HuH-7 (cell line): ENCODE measurements at regions not wholly inside any gene's neighbourhood (a gene's known extent, or its start where the extent isn't known, plus 50 kb on each side); places are given as distances from the start of the nearest gene placed in this dataset.
A peak's percentile ranks its signal among the peaks of the same experiment; 100 is the strongest.

Source experiments
- DNase-seq: peaks from one replicate; pipeline ENCODE4 v3.0.0; 2011; ENCODE audit warnings: low spot score

DNA sequence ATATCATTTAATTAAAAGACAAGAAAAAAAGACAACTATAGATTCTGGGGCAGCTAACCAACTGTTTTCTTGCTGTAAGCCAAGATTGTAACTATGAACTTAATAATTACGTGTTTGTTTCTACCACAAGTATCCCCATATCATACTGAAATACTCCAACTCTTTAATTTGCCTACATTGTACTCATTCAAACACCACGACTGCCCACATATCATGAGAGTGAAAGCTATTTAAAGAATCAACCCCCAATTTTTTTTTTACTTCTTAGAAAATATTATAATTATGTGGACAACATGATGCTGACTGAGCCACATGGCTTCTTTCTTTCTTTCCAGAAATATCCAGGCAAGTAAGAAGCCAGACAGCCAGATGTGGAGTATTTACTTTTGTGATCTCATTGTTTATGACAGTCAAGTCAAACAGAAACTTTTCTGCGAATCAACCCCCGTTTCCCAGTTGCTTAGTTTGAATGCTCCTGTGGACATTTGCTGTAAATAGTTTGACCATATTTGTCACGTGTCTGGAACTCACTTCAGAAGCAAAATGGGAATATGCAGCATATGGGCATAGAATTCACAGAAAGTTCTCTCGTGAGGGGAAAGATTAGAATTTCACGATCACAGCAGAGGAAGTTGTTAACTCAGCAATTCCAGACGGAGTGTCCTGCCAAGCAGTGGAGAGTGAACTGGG is 126.8 kb upstream of the PSMD7 start:
- DNase-seq, result no peak

DNA sequence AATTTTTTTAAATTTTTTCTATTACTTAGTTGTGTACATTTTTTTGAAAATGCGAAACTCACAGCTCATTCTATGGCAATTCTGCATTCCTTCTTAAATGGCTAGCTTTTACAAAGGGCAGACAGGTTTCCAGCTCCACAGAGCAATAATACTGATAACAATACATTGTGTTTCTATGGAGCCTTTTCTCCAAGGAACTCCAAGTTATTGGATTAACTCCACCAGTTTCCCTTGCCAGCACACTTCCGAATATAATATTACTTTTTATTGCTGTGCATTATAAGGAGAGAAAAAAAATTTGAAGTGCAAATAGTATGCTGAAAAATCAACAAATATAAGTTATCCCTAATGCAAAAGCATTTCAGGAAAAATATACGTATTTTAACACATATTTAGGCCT is 127.5 kb upstream of the PSMD7 start:
- DNase-seq, result no peak

DNA sequence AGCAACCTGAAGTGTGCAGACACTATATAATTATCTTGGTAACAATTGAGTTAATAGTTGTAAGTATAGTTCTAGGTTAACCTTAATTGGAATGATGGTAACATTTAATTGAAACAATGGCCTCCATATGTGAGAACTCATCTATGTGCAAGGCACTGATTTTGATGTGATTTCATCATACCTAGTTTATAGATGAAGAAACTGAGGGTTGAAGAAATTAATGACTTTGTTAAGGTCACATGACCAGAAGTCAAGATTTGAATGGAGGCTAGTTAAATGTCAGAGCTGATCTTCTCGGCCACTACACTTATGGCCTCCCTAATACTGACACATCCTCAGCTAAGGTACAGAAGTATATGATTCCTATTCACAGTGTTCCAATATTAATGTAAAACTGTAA is 128.2 kb upstream of the PSMD7 start:
- no peak for DNase-seq

DNA sequence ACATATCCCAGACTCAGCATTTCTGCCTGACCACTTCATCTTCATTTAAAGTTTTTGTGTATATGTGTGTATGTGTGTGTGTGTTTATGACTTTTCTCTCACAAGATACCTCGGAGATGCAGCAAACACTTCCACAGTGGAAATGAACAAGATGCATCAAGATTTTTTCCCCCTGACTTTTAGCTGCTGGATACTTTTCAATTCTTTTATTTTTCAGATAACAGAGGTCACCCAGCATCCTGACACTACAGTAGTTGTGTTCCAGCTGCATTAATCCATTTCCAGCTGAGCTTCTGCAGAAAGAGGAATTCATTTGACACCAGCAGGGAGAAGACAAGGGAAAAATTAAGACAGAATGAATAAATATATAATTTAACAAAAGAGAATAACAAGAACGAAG is 130.2 kb upstream of the PSMD7 start:
- DNase-seq, result no peak

DNA sequence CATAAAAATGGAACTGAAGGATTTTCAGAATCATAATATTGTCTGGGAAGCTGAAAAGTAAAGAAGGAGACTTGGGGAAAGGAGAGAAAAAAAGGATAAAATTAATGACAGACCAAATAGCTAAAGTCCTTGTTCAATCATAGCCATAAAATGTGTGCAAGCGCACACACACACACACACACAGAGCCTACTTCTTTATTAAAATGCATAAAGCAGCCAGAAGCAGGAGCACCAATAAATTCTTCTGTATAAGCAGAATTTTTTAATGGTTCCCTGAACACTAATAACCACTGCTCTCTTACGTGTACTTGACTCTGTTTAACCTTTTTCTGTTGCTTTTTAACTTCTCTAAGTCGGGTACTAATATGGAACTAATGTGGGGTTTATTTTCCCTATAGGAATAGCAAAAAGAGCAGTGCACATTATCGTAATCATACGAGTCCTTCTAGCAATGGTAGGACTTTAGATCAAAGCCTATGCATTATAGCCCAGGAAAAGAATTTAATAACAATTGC is 131.0 kb upstream of the PSMD7 start:
- no peak for DNase-seq

DNA sequence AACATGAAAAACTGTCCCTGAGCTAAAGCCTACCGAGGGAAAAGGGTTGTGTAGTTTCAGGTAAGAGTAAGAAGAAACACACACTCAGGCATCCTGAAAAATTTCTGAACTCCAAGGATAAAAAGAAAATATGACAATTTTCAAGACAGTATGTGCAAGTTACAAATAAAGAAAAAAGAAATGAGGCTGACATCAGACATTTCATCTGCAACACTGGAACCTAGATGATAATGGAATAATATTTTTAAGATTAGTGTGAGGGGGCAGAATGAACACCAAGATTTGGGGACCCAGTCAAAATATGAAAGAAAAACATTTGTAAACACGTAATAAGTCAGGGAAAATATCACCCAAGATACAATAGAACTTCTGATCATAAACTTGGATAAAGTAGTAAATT is 135.9 kb upstream of the PSMD7 start:
- no peak for DNase-seq

DNA sequence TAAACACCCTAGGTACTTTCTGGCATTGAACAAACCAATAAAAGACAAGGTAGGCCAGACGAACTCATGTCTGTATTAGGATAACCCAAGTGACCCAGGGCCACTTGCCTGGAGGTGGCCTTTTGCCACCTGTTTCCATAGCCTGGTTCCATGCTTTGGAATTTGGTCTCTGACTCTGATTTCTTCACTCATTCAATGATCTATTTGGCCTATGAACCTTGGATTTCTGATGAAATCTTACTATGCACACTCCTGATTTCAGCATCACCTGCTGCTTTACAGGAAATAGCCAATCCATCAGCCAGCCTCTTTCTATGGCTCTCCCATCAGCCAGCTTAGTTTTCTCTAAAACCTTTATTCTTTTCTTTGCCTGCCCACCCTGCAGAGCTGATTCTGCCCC is 142.8 kb upstream of the PSMD7 start:
- no peak for DNase-seq

DNA sequence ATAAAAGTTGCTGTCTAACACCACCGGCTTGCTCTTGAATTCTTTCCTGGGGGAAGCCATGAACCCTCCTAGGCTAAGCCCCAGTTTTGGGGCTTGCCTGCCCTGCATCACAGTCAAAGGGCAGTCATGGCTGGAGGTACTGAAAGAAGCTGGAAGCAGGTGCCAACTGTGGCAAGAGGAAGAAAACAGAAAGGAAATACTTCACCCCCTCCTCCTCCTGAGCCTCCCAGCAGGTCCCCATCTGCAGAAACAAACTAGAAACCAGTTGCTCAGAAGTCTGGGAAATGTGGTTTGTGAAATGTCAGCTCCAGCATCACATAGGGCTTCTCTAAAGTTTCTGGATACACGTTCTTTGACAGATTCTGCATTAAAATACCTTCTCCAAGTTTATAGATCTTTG is 150.0 kb upstream of the PSMD7 start:
- no peak for DNase-seq

DNA sequence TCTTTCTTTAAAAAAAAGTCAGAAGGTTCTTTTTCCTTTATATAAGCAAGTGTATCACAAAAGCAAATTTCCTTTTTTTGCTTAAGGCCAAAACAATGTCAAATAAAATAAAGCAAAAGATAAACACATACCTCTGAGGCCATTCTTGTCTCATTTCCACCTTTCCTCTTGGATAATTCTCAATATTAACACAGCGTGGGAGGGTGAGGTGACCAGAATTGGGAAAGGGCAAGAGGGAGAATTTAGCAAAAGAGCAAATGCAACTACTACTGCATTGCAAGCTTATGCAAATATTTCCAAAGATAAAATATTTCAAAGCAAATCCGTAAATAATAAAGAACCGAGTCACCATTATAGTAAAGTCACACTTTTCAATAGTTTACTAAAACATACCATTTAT is 153.4 kb upstream of the PSMD7 start:
- no peak for DNase-seq

DNA sequence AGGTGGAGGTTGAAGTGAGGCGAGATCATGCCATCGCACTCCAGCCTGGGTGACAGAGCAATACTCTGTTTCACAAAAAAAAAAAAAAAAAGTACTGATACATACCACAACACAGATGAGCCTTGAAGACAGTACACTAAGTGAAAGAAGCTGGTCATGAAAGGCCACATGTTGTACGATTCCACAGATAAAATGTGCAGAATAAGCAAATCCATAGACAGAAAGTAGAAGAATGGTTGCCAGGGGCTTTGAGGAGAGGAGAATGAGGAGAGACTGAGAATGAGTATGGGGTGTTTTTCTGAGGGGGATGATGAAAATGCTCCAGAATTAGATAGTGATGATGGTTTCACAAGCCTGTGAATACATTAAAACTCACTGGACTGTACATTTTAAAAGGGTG is 155.6 kb upstream of the PSMD7 start:
- no peak for DNase-seq

DNA sequence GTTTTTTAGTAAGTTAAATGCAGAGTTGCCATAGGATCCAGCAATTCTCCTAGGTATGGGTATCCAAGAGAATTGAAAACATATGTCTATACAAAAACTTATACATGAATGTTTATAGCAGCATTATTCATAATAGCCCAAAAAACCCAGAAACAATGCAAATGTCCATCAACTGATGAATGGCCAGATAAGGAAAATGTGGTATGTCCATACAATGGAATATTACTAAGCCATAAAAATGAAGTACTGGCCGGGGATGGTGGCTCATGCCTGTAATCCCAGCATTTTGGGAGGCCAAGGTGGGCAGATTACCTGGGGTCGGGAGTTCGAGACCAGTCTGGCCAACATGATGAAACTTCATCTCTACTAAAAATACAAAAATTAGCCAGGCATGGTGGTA is 156.1 kb upstream of the PSMD7 start:
- no peak for DNase-seq

DNA sequence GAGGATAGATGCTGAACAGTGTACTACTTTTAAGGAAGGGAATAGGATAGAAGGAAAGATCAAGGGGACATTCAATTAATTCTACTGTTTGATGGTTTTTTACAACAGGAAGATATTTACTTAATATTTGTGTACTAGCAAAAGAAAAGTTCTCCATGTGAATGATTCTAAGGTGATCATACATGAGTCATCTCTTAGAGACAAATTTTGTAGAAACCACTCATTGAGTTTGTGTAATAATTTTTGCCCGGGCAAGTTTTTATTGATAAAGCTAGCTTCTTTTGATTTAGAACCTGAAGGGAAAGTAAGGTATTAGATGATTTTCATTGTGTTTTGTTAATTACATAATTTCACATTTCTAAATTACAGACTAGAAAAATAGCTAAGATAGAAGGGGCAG is 172.8 kb upstream of the PSMD7 start:
- DNase-seq, result no peak

DNA sequence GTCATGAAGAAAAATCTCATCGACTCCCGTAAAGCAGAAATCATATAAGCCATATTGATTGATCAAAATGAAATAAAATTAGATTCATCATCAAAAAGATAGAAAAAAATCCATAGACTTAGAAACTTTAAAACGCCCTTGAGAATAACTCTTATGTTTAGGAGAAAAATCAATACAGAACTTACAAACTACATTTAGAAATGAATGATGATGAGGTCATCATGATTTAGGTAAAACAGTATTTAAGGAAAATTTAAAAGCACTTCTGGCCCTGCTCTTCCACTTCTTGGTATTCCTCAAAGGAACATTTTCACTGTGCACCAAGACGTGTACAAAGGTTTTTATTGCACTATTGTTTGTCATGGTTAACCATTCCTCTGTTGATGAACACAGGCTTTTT is 173.4 kb upstream of the PSMD7 start:
- no peak for DNase-seq

DNA sequence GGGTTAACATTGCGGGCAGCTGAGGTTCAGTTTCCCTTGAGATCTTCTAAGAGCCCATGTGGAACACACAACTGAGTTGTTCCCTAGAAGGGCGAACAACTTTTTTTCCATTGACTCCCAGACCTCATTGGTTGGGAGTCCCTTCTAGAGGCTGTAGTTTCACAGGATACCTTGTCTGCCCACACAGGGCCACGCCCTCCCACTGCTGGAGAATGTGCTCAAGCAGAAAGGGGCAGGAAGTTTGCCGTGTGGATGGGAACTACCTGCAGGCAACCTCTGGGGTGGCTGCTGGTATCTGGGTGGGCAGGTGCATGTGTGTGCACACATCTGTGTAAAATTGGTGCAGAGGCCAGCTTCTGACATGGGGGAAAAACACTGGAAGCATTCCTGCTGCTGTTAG is 178.8 kb upstream of the PSMD7 start:
- no peak for DNase-seq

DNA sequence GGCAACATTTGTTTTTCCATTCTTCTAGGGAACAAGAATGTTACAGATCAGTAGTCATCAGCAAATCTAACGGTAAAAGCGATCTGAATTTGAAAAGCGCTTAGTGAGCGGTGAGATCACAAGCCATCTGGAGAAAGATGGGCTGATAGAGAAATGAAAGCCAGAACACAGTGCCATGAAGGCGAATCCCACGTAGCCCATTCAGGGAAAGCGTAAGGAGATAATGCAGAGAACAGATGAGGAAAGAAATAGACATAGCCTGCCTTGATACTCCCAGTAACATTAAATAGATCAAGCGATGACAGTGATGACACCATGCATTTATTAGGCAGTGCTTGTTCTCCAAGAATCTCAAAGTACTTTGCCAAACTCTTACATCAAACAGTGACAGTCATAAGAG is 183.1 kb upstream of the PSMD7 start:
- DNase-seq, result no peak

DNA sequence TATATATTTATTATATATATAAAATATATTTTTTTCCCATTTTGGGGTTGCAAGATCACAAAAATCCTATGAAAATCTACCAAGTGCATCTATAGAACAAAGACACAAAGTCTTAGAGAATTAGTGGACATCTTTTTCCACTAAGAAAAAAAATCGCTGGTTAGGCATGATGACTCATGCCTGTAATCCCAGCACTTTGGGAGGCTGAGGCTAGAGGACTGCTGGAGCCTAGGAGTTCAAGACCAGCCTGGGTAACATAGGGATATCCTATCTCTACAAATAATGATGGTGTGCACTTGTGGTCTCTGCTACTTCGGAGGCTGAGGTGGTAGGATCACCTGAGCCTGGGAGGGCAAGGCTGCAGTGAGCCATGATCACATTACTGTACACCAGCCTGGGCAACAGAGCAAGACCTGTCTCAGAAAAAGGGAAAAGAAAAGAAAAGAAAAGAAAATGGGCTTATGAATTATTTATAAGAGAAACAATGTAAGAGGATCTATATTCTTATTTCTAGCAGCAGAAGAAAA is 185.1 kb upstream of the PSMD7 start:
- no peak for DNase-seq

DNA sequence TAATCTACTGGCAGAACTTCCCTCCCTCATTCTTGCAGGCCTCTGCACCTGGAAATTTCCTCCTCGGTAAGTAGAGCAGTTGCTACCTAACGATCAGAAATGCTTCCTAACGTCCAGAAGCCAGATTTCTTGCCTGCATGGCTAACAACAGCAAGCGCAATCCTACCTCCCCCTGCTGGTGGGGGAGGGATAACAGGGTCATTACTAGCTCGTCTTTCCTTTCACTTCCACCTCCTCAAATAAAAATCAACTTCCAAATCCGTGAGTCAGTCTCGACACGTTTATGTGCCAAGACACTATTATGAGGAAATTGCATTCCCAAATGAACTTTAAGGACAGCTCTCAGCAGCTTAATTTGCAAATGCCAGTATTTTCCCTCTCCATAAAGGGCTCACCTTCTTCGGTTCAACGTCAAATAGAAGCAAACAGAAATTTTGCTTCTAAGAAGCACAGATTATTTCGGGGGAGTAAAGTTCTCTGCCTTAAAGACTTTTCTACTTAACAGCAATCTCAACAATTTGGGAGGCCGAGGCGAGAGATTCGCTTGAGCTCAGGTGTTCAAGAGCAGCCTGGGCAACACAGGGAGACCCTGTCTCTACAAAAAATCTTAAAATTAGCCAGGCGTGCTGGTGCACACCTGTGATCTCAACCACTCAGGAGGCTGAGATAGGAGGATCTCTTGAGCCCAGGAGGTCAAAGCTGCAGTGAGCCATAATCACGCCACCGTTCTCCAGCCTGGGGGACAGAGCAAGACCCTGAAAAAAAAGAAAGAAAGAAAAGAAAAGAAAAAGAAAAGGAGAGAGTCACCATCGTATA is 188.6 kb upstream of the PSMD7 start:
- DNase-seq, result peak; percentile 57

DNA sequence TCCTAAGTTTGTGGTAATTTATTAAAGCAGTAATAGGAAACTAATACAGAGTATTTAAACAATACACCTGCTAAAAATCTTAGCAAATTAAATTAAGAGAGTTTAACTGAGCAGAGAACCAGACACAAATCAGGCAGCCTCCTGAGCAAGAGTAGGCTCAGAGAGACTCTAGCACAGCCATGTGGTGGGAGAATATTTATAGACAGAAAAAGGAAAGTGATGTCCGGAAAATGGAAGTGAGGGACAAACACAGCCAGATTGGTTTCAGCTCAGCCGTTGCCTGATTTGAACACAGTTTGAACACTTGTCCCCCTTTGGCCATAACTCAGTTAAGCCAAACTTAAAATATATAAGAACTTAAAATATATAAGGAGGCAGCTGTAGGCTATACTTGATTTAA is 192.6 kb upstream of the PSMD7 start:
- DNase-seq, result no peak

DNA sequence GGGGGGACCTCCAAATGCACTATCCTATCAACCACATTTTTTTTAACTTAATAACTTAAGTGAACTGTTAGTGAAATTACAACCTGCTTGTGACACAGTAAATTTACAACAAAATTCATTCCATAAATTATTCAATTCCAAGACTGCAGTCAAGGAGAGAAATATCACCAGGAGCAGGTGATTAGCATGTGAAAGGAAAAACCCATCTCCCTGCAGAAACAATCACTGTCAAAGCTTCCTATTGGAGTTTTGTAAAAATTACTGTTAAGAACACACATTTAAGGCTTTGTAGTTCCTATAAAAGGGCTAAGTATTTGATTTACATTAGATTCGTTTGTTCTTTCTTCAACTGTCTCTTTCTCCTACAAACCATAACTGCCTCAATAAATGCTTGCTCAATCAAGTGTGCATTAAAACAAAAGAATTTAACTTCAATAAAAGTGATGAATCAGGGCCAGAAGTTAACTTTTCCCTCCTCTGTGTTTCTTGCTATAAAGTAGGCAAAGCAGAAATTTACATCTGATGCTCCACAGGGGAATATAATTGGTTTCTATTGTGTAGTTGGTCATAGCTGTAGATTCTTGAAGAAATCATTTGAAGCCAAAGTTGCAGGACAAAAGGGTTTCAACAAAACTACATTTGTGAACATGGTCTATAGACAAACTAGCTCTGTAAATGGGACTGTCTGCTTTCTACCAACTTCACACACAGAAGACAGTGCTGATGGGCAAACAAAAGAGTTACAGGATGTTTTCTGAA is 195.1 kb upstream of the PSMD7 start:
- no peak for DNase-seq

DNA sequence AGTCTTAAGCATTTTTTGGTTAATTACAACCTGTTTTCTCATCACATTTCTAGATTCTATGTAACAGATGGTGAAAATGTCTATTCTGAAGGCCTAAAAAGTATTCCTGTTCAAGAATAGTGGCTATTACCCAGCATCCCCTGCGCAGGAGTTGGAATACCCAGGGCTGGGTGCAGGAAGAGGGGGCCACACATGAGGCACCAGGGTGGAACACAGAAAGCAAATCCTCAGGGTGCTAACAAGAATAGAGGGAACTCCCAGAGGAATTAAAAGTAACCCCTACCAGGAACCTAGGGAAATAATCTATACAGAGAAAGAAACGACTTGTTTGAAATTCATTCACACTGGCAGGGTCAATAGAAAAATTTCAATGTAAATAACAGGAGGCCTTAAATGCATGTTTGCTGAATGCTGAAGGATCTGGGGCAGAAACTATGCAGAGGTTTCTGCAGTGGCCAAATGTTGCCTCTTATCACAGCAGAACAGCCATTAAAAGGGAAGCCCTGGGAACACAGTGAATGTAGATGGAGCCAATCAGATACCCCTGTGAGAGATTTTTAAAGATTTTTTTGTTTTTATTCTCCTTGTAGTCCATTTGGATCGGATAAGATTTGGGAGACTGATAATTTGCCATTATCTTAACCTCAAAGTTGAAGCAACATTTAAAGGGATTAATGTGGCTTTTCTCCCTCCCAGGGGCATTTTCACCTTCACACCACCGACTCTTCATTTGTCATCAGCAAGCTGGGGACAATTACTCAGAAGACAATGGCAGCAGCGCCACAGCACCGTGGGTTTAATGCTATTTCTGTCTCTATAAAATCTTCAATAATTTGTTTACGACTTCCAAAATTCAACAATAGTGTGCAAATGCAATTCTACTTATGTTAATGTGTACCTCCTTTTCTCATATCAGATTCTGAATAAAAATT is 196.0 kb upstream of the PSMD7 start:
- DNase-seq, result no peak

DNA sequence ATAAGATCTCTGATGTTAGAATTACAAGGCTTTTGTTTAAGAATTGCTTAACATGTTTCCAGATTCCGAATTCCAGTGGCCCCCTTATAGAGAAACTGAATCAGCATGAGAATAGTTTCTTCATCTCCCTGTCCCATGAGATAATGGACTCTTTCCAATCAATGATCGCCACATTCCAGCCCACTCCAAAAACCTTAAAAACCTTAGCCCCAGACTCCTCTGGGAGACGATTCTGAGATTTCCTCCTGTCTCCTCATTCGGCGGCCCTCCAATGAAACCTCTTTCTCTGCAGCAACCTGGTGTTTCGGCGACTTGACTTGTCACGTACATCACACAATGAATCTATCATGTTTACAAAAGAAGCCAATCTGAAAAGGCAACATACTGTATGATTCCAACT is 197.1 kb upstream of the PSMD7 start:
- no peak for DNase-seq

DNA sequence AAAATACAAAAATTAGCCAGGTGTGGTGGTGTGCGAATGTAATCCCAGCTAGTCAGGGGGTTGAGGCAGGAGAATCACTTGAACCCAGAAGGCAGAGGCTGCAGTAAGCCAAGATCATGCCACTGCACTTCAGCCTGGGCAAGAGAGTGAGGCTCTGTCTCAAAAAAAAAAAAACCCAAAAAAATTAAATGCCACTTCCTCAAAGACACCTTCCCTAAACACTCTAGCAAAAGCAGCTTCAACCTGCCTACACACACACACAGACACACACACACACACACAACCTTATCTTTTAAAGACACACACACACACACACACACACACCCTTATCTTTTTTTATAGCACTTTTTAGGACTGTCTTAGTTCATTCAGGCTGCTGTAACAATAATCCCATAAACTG is 201.7 kb upstream of the PSMD7 start:
- no peak for DNase-seq
